ENCODE measurements at regions not wholly inside any gene's neighbourhood (a gene's known extent, or its start where the extent isn't known, plus 50 kb on each side); places are given as distances from the start of the nearest gene placed in this dataset.
A peak's percentile ranks its signal among the peaks of the same experiment; 100 is the strongest.

GRCh38 chr5:121152411-121152810 is 688.3 kb downstream of the PRR16 start (continued):
- no peak for TF ChIP-seq THRB (CRISPR knock-in tag; conservative IDR thresholded peaks at IDR 0.05)
- TF ChIP-seq STAT5A (IDR thresholded peaks at IDR 0.05; ENCODE audit: borderline replicate concordance, low read length): no peak
- no peak for TF ChIP-seq NEUROD1 (IDR thresholded peaks at IDR 0.05; ENCODE audit: borderline replicate concordance, low read depth, low read length, partially characterized antibody)
- TF ChIP-seq ZNF274 (IDR thresholded peaks at IDR 0.05; ENCODE audit: borderline replicate concordance, low read depth, low read length): no peak
- no peak for TF ChIP-seq ZNF57 (CRISPR knock-in tag; IDR thresholded peaks at IDR 0.05)
- TF ChIP-seq ZNF75A (CRISPR knock-in tag; IDR thresholded peaks at IDR 0.05): no peak
- no peak for TF ChIP-seq FOXK2 (conservative IDR thresholded peaks at IDR 0.05 in 1 of 2, IDR thresholded peaks at IDR 0.05 in 1 of 2; ENCODE audit: low read depth in 2 of 2)
- no peak for TF ChIP-seq NBN (IDR thresholded peaks at IDR 0.05; ENCODE audit: low read depth)
- TF ChIP-seq ZNF764 (CRISPR knock-in tag; IDR thresholded peaks at IDR 0.05; ENCODE audit: low read depth): no peak
- TF ChIP-seq STAG1 (CRISPR knock-in tag; IDR thresholded peaks at IDR 0.05; ENCODE audit: borderline replicate concordance): no peak

- Histone ChIP-seq H3K4me2 (ENCODE audit: insufficient read depth, low read length) (no peak overlapping the region), H3K4me3 (no peak overlapping the region), H2AFZ (ENCODE audit: low read depth, low read length) (no peak overlapping the region), H3K36me3 (ENCODE audit: control insufficient read depth, insufficient read depth, low read length) (no peaks in the 10 kb centered on the region), H3K27me3 (ENCODE audit: control insufficient read depth in 2 of 2, insufficient read depth in 2 of 2, low read length in 2 of 2) (no peaks in the 10 kb centered on the region), H4K20me1 (replicated peaks; ENCODE audit: control insufficient read depth, insufficient read depth, low read length) (no peaks in the 10 kb centered on the region), H3K9me3 (replicated peaks; ENCODE audit: control insufficient read depth, insufficient read depth, low read depth, low read length) (no peaks in the 10 kb centered on the region), H3K9me1 (ENCODE audit: control insufficient read depth, insufficient read depth, low read length) (no peaks in the 10 kb centered on the region), H3K79me2 (ENCODE audit: control insufficient read depth, insufficient read depth, low read length) (no peaks in the 10 kb centered on the region), H3K27ac (ENCODE audit: extremely low read depth, low read depth, low read length) (no peak overlapping the region), H3K4me1 (replicated peaks in 1 of 2; ENCODE audit: control insufficient read depth in 2 of 2, insufficient read depth in 2 of 2, low read length in 2 of 2) (no peaks in the 10 kb centered on the region), H3K9ac (ENCODE audit: insufficient read depth in 1 of 2, low read depth in 2 of 2, low read length in 2 of 2) (no peak overlapping the region)
- WGBS (ENCODE audit: insufficient coverage, low coverage, missing lambda C conversion rate): 15% methylated on average over 1 of the region's 1 CpG
- FAIRE-seq (peak; percentile 19), DNase-seq (ENCODE audit: extremely low read depth in 1 of 4, low spot score in 3 of 4) (no peak), ATAC-seq (no peak)
- ChIA-PET CTCF (ENCODE audit: low intra/inter-chr PET ratio) (no interaction called here), POLR2A (no interaction called here)
- intact Hi-C loops (cut with micrococcal nuclease): no loop called here
- in situ Hi-C loops (cut with MboI): no loop called here
- BruUV-seq (replicated peaks): no TSS peak
- no peak for TF ChIP-seq NFATC3 (IDR thresholded peaks at IDR 0.05)
- TF ChIP-seq DLX4 (CRISPR knock-in tag; IDR thresholded peaks at IDR 0.05): no peak
- no peak for TF ChIP-seq HINFP (tag; conservative IDR thresholded peaks at IDR 0.05; ENCODE audit: low read depth)
- no peak for TF ChIP-seq TFE3 (CRISPR knock-in tag; IDR thresholded peaks at IDR 0.05)
These were observed 692.5 kb downstream of the PRR16 start for GRCh38 chr5:121156565-121156964.

All from K562 (cell line).